Liver (tissue), 8 donors: ENCODE measurements at regions not wholly inside any gene's neighbourhood (a gene's known extent, or its start where the extent isn't known, plus 50 kb on each side); places are given as distances from the start of the nearest gene placed in this dataset.

Experiments used
- DNase-seq: peaks from one replicate; pipeline ENCODE4 v3.0.0-alpha.2; 2017; ENCODE audit warnings: low spot score
- H3K27ac ChIP-seq, 2 donors: one replicate each; pipeline ENCODE4 v1.7.0; 2013; ENCODE audit warnings: inconsistent platforms in 2 of 2, low read length in 2 of 2, control low read depth in 1 of 2, low read depth in 1 of 2, mild to moderate bottlenecking in 1 of 2
- H3K27me3 ChIP-seq, 4 donors: one replicate each; pipeline versions ENCODE4 v1.6.1 to v1.7.0; 2013; ENCODE audit warnings: low read length in 3 of 4, inconsistent platforms in 1 of 4, mild to moderate bottlenecking in 1 of 4, moderate library complexity in 1 of 4; ENCODE audit not compliant: control insufficient read depth in 4 of 4, insufficient read depth in 4 of 4
- H3K36me3 ChIP-seq, 4 donors: one replicate each; pipeline versions ENCODE4 v1.6.1 to v1.7.0; 2013; ENCODE audit warnings: low read length in 3 of 4, mild to moderate bottlenecking in 3 of 4, low read depth in 1 of 4, moderate library complexity in 1 of 4; ENCODE audit not compliant: control insufficient read depth in 4 of 4, insufficient read depth in 3 of 4
- H3K4me1 ChIP-seq, 4 donors: one replicate each; pipeline versions ENCODE4 v1.6.1 to v1.7.0; 2013; ENCODE audit warnings: low read length in 3 of 4, mild to moderate bottlenecking in 3 of 4, moderate library complexity in 1 of 4; ENCODE audit not compliant: control insufficient read depth in 4 of 4, insufficient read depth in 4 of 4
- H3K4me3 ChIP-seq, 3 donors: one replicate each; pipeline versions ENCODE4 v1.6.1 to v1.7.0; 2013; ENCODE audit warnings: low read length in 3 of 3, control low read depth in 1 of 3, low read depth in 1 of 3, mild to moderate bottlenecking in 1 of 3
- H3K9ac ChIP-seq, 2 donors: one replicate each; pipeline ENCODE4 v1.7.0; 2013; ENCODE audit warnings: low read length in 2 of 2, mild to moderate bottlenecking in 2 of 2, moderate library complexity in 2 of 2, control low read depth in 1 of 2, low read depth in 1 of 2
- H3K9me3 ChIP-seq, 4 donors: one replicate each; pipeline versions ENCODE4 v1.6.1 to v1.7.0; 2013; ENCODE audit warnings: low read length in 3 of 4; ENCODE audit not compliant: control insufficient read depth in 4 of 4
- FOXA1 ChIP-seq: IDR thresholded peaks from 2 replicates; pipeline ENCODE4 v1.6.1; 2016; ENCODE audit warnings: antibody characterized with exemption
- FOXA2 ChIP-seq: IDR thresholded peaks from 2 replicates; pipeline ENCODE4 v1.6.1; 2016; ENCODE audit warnings: antibody characterized with exemption
- JUND ChIP-seq, 2 donors: IDR thresholded peaks; 2 replicates each; pipeline ENCODE4 v1.6.1; 2016; ENCODE audit warnings: antibody characterized with exemption in 2 of 2
- YY1 ChIP-seq: IDR thresholded peaks from 2 replicates; pipeline ENCODE4 v1.6.1; 2016; ENCODE audit warnings: antibody characterized with exemption, mild to moderate bottlenecking
- whole genome bisulfite sequencing: extraction: QIAGEN DNeasy Blood & Tissue Kit; methylation state at CpG from one replicate; pipeline ENCODE4 v1.1.7; 2013; 5-methylcytosine and 5-hydroxymethylcytosine counted together
- TF ChIP-seq, protein P1 (sequence below): IDR thresholded peaks from 2 replicates; pipeline ENCODE4 v1.6.1; 2016; ENCODE audit warnings: antibody characterized with exemption
- TF ChIP-seq, protein P2 (sequence below): fragments of 150-350 bp; IDR thresholded peaks from 2 replicates; pipeline ENCODE4 v1.5.1; 2017; ENCODE audit warnings: improper control_type of control experiment, low read depth, low read length; ENCODE audit not compliant: missing input control
- TF ChIP-seq, protein P3 (sequence below): IDR thresholded peaks from 2 replicates; pipeline ENCODE4 v1.6.1; 2016; ENCODE audit warnings: antibody characterized with exemption
- TF ChIP-seq, protein P4 (sequence below): IDR thresholded peaks from 2 replicates; pipeline ENCODE4 v1.6.1; 2016; ENCODE audit warnings: antibody characterized with exemption
- donor health status: healthy.
- donor health status: healthy.
- donor health status: healthy.
- donor health status: healthy.
- donor health status: healthy.

DNA sequence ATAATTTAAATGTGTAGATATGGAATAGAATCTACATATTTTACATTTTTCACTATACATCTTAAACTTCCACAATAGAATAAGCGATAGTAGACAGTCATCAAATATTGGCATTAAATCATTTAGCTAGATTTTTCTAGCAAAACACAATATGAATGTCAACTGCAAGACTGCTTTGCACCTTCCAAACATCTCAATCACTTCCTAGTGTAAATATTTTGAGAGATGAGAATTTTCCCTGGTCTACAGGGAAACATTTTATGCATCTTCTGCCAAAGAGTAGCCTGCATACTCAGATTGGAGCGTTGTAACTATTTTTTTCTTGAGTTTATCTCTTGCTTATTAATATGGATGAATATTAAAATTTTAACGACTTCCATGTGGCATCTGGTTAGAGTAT, 897.4 kb downstream of the CENPC start:
- Histone ChIP-seq H3K9ac (no peak overlapping the region), H3K27me3 (no peaks in the 10 kb centered on the region), H3K4me3 (no peak overlapping the region), H3K27ac (no peak overlapping the region), H3K9me3 (peaks cover 0 to 1% (median 0%) of the 10 kb centered on the region in 4 donors), H3K36me3 (no peaks in the 10 kb centered on the region), H3K4me1 (no peaks in the 10 kb centered on the region)
- TF ChIP-seq, protein P1, sequence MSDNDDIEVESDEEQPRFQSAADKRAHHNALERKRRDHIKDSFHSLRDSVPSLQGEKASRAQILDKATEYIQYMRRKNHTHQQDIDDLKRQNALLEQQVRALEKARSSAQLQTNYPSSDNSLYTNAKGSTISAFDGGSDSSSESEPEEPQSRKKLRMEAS, result no peak
- TF ChIP-seq YY1, result no peak
- no peak for DNase-seq
- 61% methylated on average over 3 of the region's 3 CpGs for WGBS

DNA sequence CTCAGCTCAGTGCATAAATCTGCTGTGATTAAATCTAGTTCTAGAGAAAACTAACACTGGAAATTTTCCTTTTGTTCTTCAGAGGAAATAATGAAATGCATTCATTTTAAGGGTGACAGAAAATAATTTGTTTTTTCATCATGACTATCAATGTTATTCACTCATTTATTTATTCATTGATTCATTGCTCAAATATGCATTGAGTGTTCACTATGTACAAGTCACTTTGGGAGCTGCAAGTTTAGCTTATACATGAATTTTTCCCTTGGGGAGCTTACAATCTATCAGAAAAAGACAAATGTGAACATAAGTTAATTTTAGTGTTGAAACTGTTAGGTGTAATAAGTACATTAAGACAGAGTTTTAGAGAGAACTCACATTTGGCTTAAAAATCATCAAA, 897.8 kb downstream of the CENPC start:
- TF ChIP-seq, protein P2, sequence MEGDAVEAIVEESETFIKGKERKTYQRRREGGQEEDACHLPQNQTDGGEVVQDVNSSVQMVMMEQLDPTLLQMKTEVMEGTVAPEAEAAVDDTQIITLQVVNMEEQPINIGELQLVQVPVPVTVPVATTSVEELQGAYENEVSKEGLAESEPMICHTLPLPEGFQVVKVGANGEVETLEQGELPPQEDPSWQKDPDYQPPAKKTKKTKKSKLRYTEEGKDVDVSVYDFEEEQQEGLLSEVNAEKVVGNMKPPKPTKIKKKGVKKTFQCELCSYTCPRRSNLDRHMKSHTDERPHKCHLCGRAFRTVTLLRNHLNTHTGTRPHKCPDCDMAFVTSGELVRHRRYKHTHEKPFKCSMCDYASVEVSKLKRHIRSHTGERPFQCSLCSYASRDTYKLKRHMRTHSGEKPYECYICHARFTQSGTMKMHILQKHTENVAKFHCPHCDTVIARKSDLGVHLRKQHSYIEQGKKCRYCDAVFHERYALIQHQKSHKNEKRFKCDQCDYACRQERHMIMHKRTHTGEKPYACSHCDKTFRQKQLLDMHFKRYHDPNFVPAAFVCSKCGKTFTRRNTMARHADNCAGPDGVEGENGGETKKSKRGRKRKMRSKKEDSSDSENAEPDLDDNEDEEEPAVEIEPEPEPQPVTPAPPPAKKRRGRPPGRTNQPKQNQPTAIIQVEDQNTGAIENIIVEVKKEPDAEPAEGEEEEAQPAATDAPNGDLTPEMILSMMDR, result no peak
- TF ChIP-seq FOXA1, result no peak
- TF ChIP-seq, protein P1, result no peak
- H3K9me3 ChIP-seq, result peaks cover 0 to 1% (median 0%) of the 10 kb centered on the region in 4 donors
- no peak for DNase-seq
- H3K27me3 ChIP-seq, result no peaks in the 10 kb centered on the region
- H3K4me3 ChIP-seq, result no peak overlapping the region
- H3K27ac ChIP-seq, result no peak overlapping the region
- H3K36me3 ChIP-seq, result no peaks in the 10 kb centered on the region
- H3K9ac ChIP-seq, result no peak overlapping the region
- H3K4me1 ChIP-seq, result no peaks in the 10 kb centered on the region

DNA sequence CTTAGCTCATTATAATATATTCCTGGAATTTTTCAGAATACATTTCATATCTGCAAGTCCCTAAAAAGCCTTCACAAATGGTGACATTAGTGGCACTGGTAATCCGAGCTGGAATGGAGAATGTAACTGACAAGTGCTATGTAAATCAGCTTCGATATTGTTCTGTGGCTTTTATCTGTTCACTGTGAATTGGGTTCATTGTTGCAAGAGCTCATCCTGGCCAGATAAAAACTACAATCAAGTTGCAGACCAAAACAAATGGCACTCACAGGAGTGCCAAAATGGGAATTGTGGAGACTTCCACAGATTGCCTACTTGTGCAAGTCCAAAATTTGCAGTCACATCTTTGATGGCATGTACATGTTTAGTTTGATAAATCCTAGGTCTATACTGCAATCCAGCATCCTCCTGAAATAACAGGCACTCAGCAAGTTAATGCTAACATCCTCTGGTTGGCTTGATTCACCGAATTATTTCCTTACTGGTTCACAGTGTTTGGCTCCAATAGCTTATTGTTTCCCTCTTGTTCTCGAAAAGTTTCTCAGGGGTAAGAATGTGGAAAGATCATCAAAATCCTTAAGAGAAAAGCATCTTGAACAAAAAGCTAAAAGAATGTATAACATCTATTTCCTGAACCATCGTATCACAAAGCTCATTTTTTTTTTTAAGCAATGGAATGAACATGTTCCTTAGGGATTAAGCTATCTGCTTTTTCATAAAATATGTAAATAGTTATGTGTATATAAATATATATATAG, 904.9 kb downstream of the CENPC start:
- Histone ChIP-seq H3K4me1 (no peaks in the 10 kb centered on the region), H3K9ac (no peak overlapping the region), H3K9me3 (peaks cover 0 to 1% (median 0%) of the 10 kb centered on the region in 4 donors), H3K36me3 (no peaks in the 10 kb centered on the region), H3K4me3 (no peak overlapping the region), H3K27me3 (no peaks in the 10 kb centered on the region), H3K27ac (no peak overlapping the region)
- TF ChIP-seq JUND (IDR thresholded peaks at IDR 0.05) (no peak), FOXA2 (no peak)
- TF ChIP-seq, protein P3, sequence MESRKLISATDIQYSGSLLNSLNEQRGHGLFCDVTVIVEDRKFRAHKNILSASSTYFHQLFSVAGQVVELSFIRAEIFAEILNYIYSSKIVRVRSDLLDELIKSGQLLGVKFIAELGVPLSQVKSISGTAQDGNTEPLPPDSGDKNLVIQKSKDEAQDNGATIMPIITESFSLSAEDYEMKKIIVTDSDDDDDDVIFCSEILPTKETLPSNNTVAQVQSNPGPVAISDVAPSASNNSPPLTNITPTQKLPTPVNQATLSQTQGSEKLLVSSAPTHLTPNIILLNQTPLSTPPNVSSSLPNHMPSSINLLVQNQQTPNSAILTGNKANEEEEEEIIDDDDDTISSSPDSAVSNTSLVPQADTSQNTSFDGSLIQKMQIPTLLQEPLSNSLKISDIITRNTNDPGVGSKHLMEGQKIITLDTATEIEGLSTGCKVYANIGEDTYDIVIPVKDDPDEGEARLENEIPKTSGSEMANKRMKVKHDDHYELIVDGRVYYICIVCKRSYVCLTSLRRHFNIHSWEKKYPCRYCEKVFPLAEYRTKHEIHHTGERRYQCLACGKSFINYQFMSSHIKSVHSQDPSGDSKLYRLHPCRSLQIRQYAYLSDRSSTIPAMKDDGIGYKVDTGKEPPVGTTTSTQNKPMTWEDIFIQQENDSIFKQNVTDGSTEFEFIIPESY, result no peak
- TF ChIP-seq, protein P4, sequence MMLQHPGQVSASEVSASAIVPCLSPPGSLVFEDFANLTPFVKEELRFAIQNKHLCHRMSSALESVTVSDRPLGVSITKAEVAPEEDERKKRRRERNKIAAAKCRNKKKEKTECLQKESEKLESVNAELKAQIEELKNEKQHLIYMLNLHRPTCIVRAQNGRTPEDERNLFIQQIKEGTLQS, result no peak
- no peak for DNase-seq
- 50% methylated on average over 5 of the region's 5 CpGs for WGBS
